BJ (cell line): ENCODE measurements at regions not wholly inside any gene's neighbourhood (a gene's known extent, or its start where the extent isn't known, plus 50 kb on each side); places are given as distances from the start of the nearest gene placed in this dataset.

Experiments
- CTCF ChIA-PET: fragments of 350-600 bp; formaldehyde crosslinking; extraction: SDS; loops from one replicate; lab custom pipeline; 2021; ENCODE audit warnings: antibody characterized with exemption, inconsistent platforms; lab: Yijun Ruan, JAX
- POLR2A ChIA-PET: fragments of 300-600 bp; sonication (Branson Sonifier 250); formaldehyde crosslinking; extraction: SDS; loops from one replicate; lab custom pipeline; 2021; ENCODE audit warnings: antibody characterized with exemption; lab: Charles Lee
- DNase-seq: peaks from one replicate; pipeline ENCODE4 v3.0.0-alpha.2; 2011; ENCODE audit warnings: low read depth
- H3K27me3 ChIP-seq: 2 replicates; pipeline ENCODE4 v1.6.0; 2011; ENCODE audit warnings: low read length; ENCODE audit not compliant: control insufficient read depth, insufficient read depth
- H3K36me3 ChIP-seq: 2 replicates; pipeline ENCODE4 v1.5.1; 2011; ENCODE audit warnings: low read length; ENCODE audit not compliant: control insufficient read depth, insufficient read depth
- H3K4me3 ChIP-seq: 2 replicates; pipeline ENCODE4 v1.5.1; 2011; ENCODE audit warnings: low read depth, mild to moderate bottlenecking, control low read depth, low read length
- CTCF ChIP-seq: IDR thresholded peaks from 2 replicates; pipeline ENCODE4 v1.5.1; 2011; ENCODE audit warnings: low read depth, mild to moderate bottlenecking, control low read depth, inconsistent platforms, low read length, moderate library complexity; ENCODE audit not compliant: insufficient read depth

DNA sequence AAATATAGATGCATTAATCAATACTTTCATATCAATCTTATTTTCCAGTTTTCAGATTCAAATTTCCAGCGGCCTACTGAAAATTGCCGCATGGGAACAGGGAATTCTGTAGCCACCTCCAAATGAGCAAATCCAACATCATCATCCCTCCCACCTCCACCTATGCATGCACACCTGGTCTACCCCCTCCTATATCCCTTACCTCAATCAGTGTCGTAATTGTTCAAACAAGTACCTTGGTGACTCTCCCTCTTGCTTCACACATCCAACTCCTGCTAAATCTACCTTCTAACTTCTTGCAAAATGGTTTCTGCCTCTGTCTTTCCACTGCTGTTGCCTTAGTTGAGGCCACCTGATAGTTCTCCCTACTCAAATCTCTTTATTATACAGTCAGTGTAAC is 160.1 kb downstream of the SOX9 start:
- Histone ChIP-seq H3K36me3 (no peaks in the 10 kb centered on the region), H3K27me3 (no peaks in the 10 kb centered on the region), H3K4me3 (no peak overlapping the region)
- POLR2A ChIA-PET: no interaction called here
- no peak for TF ChIP-seq CTCF
- CTCF ChIA-PET: no interaction called here
- DNase-seq: no peak

GRCh38 chr17:72282439-72283029 is 161.7 kb downstream of the SOX9 start:
- ChIA-PET CTCF (no interaction called here), POLR2A (no interaction called here)
- H3K36me3 ChIP-seq: no peaks in the 10 kb centered on the region
- no peak overlapping the region for H3K4me3 ChIP-seq
- no peaks in the 10 kb centered on the region for H3K27me3 ChIP-seq
- TF ChIP-seq CTCF: no peak
- no peak for DNase-seq

DNA sequence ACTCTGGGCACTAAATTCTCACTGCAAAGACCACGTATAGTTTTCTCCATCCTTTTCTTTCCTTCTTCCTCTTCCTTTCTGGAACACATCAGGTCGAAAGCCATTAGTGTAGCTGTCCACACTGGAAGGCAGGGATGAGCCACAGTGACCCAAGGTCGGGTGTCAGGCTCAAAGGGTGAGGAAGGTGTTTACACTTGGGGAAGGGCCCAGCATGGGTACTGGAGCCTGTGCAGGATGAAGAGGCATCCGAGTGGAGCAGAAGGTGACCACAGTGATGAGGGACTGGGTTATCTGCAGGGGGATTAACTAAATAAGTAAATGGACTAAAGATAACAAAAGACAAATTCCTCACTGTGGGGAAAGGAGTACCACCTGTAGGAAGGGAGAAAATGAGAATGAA is 164.0 kb downstream of the SOX9 start:
- ChIA-PET POLR2A (no interaction called here), CTCF (interaction anchor here (0.9 to 1.3 kb wide), 2 partner anchors 8 to 11 kb away, joined by 3 to 4 read pairs; no protein-coding TSS in a partner anchor)
- H3K36me3 ChIP-seq: no peaks in the 10 kb centered on the region
- no peak overlapping the region for H3K4me3 ChIP-seq
- H3K27me3 ChIP-seq: no peaks in the 10 kb centered on the region
- no peak for DNase-seq
- TF ChIP-seq CTCF: no peak

DNA sequence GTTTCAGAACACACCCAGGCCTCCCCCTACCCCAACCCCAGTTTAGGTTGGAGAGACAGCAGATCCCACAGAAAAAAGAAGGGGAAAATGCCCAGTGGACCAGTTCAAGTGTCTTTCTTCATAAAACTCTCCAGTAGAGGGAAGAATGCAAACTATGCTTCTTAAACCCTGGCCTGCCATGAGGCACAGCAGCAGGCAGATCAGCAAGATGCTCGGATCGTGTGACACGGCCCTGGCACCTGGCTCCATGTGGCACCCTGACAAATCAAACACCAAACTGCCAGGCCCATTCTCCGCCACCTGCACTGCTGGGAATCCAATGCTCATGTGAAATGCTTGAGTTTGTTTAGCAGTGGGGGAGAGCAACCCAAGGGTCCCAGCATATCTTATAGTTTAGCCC is 166.8 kb downstream of the SOX9 start:
- H3K36me3 ChIP-seq: no peaks in the 10 kb centered on the region
- ChIA-PET CTCF (interaction anchor here (0.6 to 1.0 kb wide), 4 partner anchors 8 to 233 kb away, joined by 3 to 4 read pairs (median 4); no protein-coding TSS in a partner anchor), POLR2A (no interaction called here)
- H3K4me3 ChIP-seq: no peak overlapping the region
- no peaks in the 10 kb centered on the region; the same call in 1 of the 2 replicates for H3K27me3 ChIP-seq
- no peak for TF ChIP-seq CTCF
- DNase-seq: no peak

- CTCF ChIA-PET: no interaction called here
- no peak for DNase-seq
- TF ChIP-seq CTCF: no peak
- H3K36me3 ChIP-seq: no peaks in the 10 kb centered on the region
- no peak overlapping the region for H3K4me3 ChIP-seq
- peaks cover 4% of the 10 kb centered on the region for H3K27me3 ChIP-seq
- POLR2A ChIA-PET: no interaction called here
Observed at GRCh38 chr17:72294487-72294893, 173.7 kb downstream of the SOX9 start.
